ENCODE measurements at regions not wholly inside any gene's neighbourhood (a gene's known extent, or its start where the extent isn't known, plus 50 kb on each side); places are given as distances from the start of the nearest gene placed in this dataset.
"Not testable (repeated sequence)": the region's sequence is repeated elsewhere in the genome, so short reads cannot be mapped to it uniquely, and the experiment has no call there.

- Mint-ChIP-seq H3K36me3 (ENCODE audit: low read depth) (no peaks in the 10 kb centered on the region), H3K4me3 (no peak overlapping the region), H3K27ac (no peak overlapping the region), H3K4me1 (no peaks in the 10 kb centered on the region), H3K9me3 (no peaks in the 10 kb centered on the region), H3K27me3 (no peaks in the 10 kb centered on the region)
- intact Hi-C loops (cut with micrococcal nuclease): no loop called here
- no peak for DNase-seq
Observed at GRCh38 chr5:18433336-18433735, 799.1 kb downstream of the TAF11L14 start.

- intact Hi-C loops (cut with micrococcal nuclease): no loop called here
- H3K4me1 Mint-ChIP-seq: no peaks in the 10 kb centered on the region
- H3K4me3 Mint-ChIP-seq: no peak overlapping the region
- no peaks in the 10 kb centered on the region for H3K9me3 Mint-ChIP-seq
- DNase-seq: no peak
- no peaks in the 10 kb centered on the region for H3K36me3 Mint-ChIP-seq (ENCODE audit: low read depth)
- no peaks in the 10 kb centered on the region for H3K27me3 Mint-ChIP-seq
- H3K27ac Mint-ChIP-seq: no peak overlapping the region
Observed at GRCh38 chr5:18438126-18438525, 803.9 kb downstream of the TAF11L14 start.

- no peak for DNase-seq
- H3K27me3 Mint-ChIP-seq: no peaks in the 10 kb centered on the region
- no peaks in the 10 kb centered on the region for H3K9me3 Mint-ChIP-seq
- no peaks in the 10 kb centered on the region for H3K36me3 Mint-ChIP-seq (ENCODE audit: low read depth)
- no peak overlapping the region for H3K4me3 Mint-ChIP-seq
- intact Hi-C loops (cut with micrococcal nuclease): no loop called here
- H3K27ac Mint-ChIP-seq: no peak overlapping the region
- no peaks in the 10 kb centered on the region for H3K4me1 Mint-ChIP-seq
Observed at GRCh38 chr5:18455521-18455920, 821.3 kb downstream of the TAF11L14 start.

- Mint-ChIP-seq H3K36me3 (ENCODE audit: low read depth) (no peaks in the 10 kb centered on the region), H3K27ac (no peak overlapping the region), H3K4me3 (no peak overlapping the region), H3K9me3 (no peaks in the 10 kb centered on the region), H3K4me1 (no peaks in the 10 kb centered on the region), H3K27me3 (no peaks in the 10 kb centered on the region)
- DNase-seq: no peak
- intact Hi-C loops (cut with micrococcal nuclease): no loop called here
Observed at GRCh38 chr5:18457255-18457654, 823.0 kb downstream of the TAF11L14 start.

GRCh38 chr5:18461766-18462165, 827.5 kb downstream of the TAF11L14 start:
- Mint-ChIP-seq H3K9me3 (no peaks in the 10 kb centered on the region), H3K4me3 (no peak overlapping the region), H3K27ac (no peak overlapping the region), H3K27me3 (no peaks in the 10 kb centered on the region), H3K36me3 (ENCODE audit: low read depth) (no peaks in the 10 kb centered on the region), H3K4me1 (no peaks in the 10 kb centered on the region)
- intact Hi-C loops (cut with micrococcal nuclease): no loop called here
- no peak for DNase-seq

GRCh38 chr5:18465833-18466681, 831.8 kb downstream of the TAF11L14 start:
- H3K4me1 Mint-ChIP-seq: no peaks in the 10 kb centered on the region
- H3K27me3 Mint-ChIP-seq: no peaks in the 10 kb centered on the region
- intact Hi-C loops (cut with micrococcal nuclease): loop anchor here (1.0 kb wide), 1 partner anchor 232 kb away; no protein-coding TSS in a partner anchor
- H3K27ac Mint-ChIP-seq: no peak overlapping the region
- DNase-seq: peak; percentile 82
- H3K4me3 Mint-ChIP-seq: no peak overlapping the region
- no peaks in the 10 kb centered on the region for H3K9me3 Mint-ChIP-seq
- H3K36me3 Mint-ChIP-seq (ENCODE audit: low read depth): no peaks in the 10 kb centered on the region

- no peak overlapping the region for H3K4me3 Mint-ChIP-seq
- H3K9me3 Mint-ChIP-seq: no peaks in the 10 kb centered on the region
- no peak overlapping the region for H3K27ac Mint-ChIP-seq
- H3K36me3 Mint-ChIP-seq (ENCODE audit: low read depth): no peaks in the 10 kb centered on the region
- no peaks in the 10 kb centered on the region for H3K4me1 Mint-ChIP-seq
- intact Hi-C loops (cut with micrococcal nuclease): loop anchor here (1.0 kb wide), 1 partner anchor 232 kb away; no protein-coding TSS in a partner anchor
- H3K27me3 Mint-ChIP-seq: no peaks in the 10 kb centered on the region
- no peak for DNase-seq
Observed at GRCh38 chr5:18466731-18467130, 832.5 kb downstream of the TAF11L14 start.

- DNase-seq; H3K27me3 Mint-ChIP-seq; H3K4me1 Mint-ChIP-seq; intact Hi-C loops (cut with micrococcal nuclease); H3K36me3 Mint-ChIP-seq (ENCODE audit: low read depth); H3K9me3 Mint-ChIP-seq; H3K27ac Mint-ChIP-seq; H3K4me3 Mint-ChIP-seq: not testable (repeated sequence)
Observed at GRCh38 chr5:18471791-18472190, 837.5 kb downstream of the TAF11L14 start.

- H3K27ac Mint-ChIP-seq: no peak overlapping the region
- no peak for DNase-seq
- intact Hi-C loops (cut with micrococcal nuclease): no loop called here
- no peaks in the 10 kb centered on the region for H3K27me3 Mint-ChIP-seq
- H3K4me1 Mint-ChIP-seq: no peaks in the 10 kb centered on the region
- no peaks in the 10 kb centered on the region for H3K36me3 Mint-ChIP-seq (ENCODE audit: low read depth)
- no peaks in the 10 kb centered on the region for H3K9me3 Mint-ChIP-seq
- no peak overlapping the region for H3K4me3 Mint-ChIP-seq
Observed at GRCh38 chr5:18483451-18483850, 849.2 kb downstream of the TAF11L14 start.

- Mint-ChIP-seq H3K4me1 (no peaks in the 10 kb centered on the region), H3K27ac (no peak overlapping the region), H3K27me3 (no peaks in the 10 kb centered on the region), H3K36me3 (ENCODE audit: low read depth) (no peaks in the 10 kb centered on the region), H3K9me3 (no peaks in the 10 kb centered on the region), H3K4me3 (no peak overlapping the region)
- DNase-seq: no peak
- intact Hi-C loops (cut with micrococcal nuclease): no loop called here
Observed at GRCh38 chr5:18487928-18488480, 853.7 kb downstream of the TAF11L14 start.

GRCh38 chr5:18489703-18490102, 855.4 kb downstream of the TAF11L14 start:
- H3K4me3 Mint-ChIP-seq: no peak overlapping the region
- no peak overlapping the region for H3K27ac Mint-ChIP-seq
- intact Hi-C loops (cut with micrococcal nuclease): no loop called here
- no peaks in the 10 kb centered on the region for H3K9me3 Mint-ChIP-seq
- no peaks in the 10 kb centered on the region for H3K36me3 Mint-ChIP-seq (ENCODE audit: low read depth)
- no peaks in the 10 kb centered on the region for H3K4me1 Mint-ChIP-seq
- no peak for DNase-seq
- no peaks in the 10 kb centered on the region for H3K27me3 Mint-ChIP-seq

- no peaks in the 10 kb centered on the region for H3K27me3 Mint-ChIP-seq
- intact Hi-C loops (cut with micrococcal nuclease): no loop called here
- H3K36me3 Mint-ChIP-seq (ENCODE audit: low read depth): no peaks in the 10 kb centered on the region
- H3K27ac Mint-ChIP-seq: no peak overlapping the region
- DNase-seq: no peak
- no peaks in the 10 kb centered on the region for H3K9me3 Mint-ChIP-seq
- H3K4me1 Mint-ChIP-seq: no peaks in the 10 kb centered on the region
- no peak overlapping the region for H3K4me3 Mint-ChIP-seq
Observed at GRCh38 chr5:18491349-18491748, 857.1 kb downstream of the TAF11L14 start.

GRCh38 chr5:18495157-18495556, 860.9 kb downstream of the TAF11L14 start:
- Mint-ChIP-seq H3K27ac (no peak overlapping the region), H3K4me1 (no peaks in the 10 kb centered on the region), H3K27me3 (no peaks in the 10 kb centered on the region), H3K4me3 (no peak overlapping the region), H3K9me3 (no peaks in the 10 kb centered on the region), H3K36me3 (ENCODE audit: low read depth) (no peaks in the 10 kb centered on the region)
- DNase-seq: no peak
- intact Hi-C loops (cut with micrococcal nuclease): no loop called here

GRCh38 chr5:18496041-18496440, 861.8 kb downstream of the TAF11L14 start:
- Mint-ChIP-seq H3K36me3 (ENCODE audit: low read depth) (no peaks in the 10 kb centered on the region), H3K27ac (no peak overlapping the region), H3K27me3 (no peaks in the 10 kb centered on the region), H3K4me1 (no peaks in the 10 kb centered on the region), H3K4me3 (no peak overlapping the region), H3K9me3 (no peaks in the 10 kb centered on the region)
- DNase-seq: no peak
- intact Hi-C loops (cut with micrococcal nuclease): no loop called here

- H3K27ac Mint-ChIP-seq: no peak overlapping the region
- H3K4me1 Mint-ChIP-seq: no peaks in the 10 kb centered on the region
- H3K4me3 Mint-ChIP-seq: no peak overlapping the region
- intact Hi-C loops (cut with micrococcal nuclease): no loop called here
- DNase-seq: no peak
- H3K36me3 Mint-ChIP-seq (ENCODE audit: low read depth): no peaks in the 10 kb centered on the region
- H3K9me3 Mint-ChIP-seq: no peaks in the 10 kb centered on the region
- H3K27me3 Mint-ChIP-seq: no peaks in the 10 kb centered on the region
Observed at GRCh38 chr5:18497089-18497488, 862.8 kb downstream of the TAF11L14 start.

Data from activated CD4-positive, alpha-beta T cell treated with anti-CD3 and anti-CD28 coated beads, Interleukin-2, amount 10 ng/mL, durations not matched to agents 24 days and 14 days (primary cell).